HFF-Myc (cell line): ENCODE measurements at regions not wholly inside any gene's neighbourhood (a gene's known extent, or its start where the extent isn't known, plus 50 kb on each side); places are given as distances from the start of the nearest gene placed in this dataset.
"Not testable (repeated sequence)": the region's sequence is repeated elsewhere in the genome, so short reads cannot be mapped to it uniquely, and the experiment has no call there.

Source experiments
- DNase-seq: peaks from one replicate; pipeline ENCODE4 v3.0.0-alpha.2; 2011; ENCODE audit warnings: low read depth; ENCODE audit errors: extremely low read depth
- H3K4me3 ChIP-seq: replicated peaks from 2 replicates; pipeline ENCODE4 v1.5.1; 2011; ENCODE audit warnings: low read depth, mild to moderate bottlenecking, control low read depth, low read length
- TF ChIP-seq, protein P1 (sequence below): IDR thresholded peaks from 2 replicates; pipeline ENCODE4 v1.5.1; 2012; ENCODE audit warnings: mild to moderate bottlenecking, low read depth, low read length, control low read depth; ENCODE audit errors: missing control alignments

DNA sequence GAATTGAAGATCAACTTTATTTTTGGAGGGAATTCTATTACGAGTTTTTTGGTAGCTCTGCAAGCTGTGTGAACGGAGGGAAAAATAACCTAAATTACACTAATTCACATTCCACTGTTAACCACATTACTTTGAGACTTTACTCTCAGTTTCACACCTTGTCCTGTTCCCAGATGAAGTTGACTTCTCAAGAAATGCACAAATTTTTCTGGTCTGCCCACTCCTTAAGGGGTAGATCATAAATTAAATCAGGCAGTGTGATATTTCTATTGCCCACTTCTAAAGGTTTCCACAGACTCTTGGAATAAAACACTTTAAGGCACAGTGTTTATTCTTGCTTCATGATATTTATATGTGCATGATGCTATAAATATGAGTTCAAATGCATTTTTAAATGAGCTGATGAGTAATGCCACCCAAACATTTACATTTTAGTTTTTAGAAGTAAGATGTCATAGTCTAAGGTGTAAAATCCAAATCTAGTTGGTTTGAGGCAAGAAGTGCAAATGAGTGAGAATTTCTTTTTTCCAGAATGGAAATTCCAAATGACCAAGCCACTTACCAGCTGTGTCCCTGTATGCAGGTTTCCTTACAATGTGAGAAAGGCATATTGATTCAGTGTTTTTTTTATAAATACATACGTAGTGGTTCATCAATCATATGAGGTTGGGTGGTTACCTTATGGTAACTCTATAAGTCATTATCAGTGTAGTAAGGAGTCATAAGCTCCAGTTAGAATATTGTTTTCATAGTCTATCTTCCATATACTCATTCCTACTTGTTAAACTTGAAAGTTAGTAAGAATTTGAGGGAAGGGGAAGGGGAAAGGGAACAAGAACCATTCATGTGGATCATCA lies 437.7 kb upstream of the MEF2C start:
- no peak overlapping the region for H3K4me3 ChIP-seq
- DNase-seq, result no peak
- TF ChIP-seq, protein P1, sequence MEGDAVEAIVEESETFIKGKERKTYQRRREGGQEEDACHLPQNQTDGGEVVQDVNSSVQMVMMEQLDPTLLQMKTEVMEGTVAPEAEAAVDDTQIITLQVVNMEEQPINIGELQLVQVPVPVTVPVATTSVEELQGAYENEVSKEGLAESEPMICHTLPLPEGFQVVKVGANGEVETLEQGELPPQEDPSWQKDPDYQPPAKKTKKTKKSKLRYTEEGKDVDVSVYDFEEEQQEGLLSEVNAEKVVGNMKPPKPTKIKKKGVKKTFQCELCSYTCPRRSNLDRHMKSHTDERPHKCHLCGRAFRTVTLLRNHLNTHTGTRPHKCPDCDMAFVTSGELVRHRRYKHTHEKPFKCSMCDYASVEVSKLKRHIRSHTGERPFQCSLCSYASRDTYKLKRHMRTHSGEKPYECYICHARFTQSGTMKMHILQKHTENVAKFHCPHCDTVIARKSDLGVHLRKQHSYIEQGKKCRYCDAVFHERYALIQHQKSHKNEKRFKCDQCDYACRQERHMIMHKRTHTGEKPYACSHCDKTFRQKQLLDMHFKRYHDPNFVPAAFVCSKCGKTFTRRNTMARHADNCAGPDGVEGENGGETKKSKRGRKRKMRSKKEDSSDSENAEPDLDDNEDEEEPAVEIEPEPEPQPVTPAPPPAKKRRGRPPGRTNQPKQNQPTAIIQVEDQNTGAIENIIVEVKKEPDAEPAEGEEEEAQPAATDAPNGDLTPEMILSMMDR, result no peak

DNA sequence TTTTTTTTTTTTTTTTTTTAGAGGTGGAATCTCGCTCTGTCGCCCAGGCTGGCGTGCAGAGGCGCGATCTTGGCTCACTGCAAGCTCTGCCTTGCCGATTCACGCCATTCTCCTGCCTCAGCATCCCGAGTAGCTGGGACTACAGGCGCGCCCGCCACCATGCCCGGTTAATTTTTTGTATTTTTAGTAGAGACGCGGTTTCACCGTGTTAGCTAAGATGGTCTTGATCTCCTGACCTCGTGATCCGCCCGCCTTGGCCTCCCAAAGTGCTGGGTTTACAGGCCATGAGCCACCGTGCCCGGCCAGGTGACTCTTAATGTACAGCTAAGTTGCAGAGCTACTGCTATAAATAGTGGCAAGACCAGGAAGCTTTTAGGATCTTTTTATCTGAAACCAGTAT lies 434.9 kb upstream of the MEF2C start:
- not testable (repeated sequence) for DNase-seq, H3K4me3 ChIP-seq

DNA sequence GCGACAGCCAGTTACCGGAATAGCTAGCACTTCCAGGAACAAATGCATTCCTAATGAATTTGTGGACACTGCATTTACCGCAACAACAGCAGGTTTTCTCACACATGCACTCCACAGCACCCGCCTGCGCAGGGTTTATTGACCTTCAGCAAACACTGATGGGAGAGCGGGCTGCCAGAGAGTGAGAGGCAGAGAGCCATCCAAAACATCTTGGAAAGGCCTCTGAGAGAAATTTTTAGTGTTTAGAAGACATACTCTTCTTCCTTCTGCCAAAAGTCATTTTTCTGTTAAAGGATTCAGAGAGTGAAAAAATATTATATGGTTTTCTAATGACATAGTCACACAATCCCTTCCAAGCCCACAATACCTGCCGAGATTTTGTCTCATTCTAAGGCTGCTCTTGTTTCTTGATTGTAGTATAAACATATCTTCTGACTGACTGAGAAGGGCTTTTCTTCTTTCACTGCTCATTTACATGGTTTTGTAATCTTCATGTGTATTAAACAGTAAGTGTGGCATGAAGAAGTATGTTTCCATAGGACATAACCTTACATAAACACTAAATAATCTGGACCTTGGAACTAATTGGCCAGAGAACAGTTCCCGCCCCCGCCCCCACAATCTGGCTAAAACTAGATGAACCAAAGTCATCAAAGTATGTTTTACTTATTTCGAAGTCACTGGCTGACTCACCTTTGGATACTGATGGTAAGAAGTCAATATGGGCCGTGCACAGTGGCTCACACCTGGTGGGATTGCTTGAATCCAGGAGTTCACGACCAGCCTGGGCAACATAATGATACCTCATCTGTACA lies 432.5 kb upstream of the MEF2C start:
- TF ChIP-seq, protein P1, result no peak
- DNase-seq, result no peak
- no peak overlapping the region for H3K4me3 ChIP-seq

DNA sequence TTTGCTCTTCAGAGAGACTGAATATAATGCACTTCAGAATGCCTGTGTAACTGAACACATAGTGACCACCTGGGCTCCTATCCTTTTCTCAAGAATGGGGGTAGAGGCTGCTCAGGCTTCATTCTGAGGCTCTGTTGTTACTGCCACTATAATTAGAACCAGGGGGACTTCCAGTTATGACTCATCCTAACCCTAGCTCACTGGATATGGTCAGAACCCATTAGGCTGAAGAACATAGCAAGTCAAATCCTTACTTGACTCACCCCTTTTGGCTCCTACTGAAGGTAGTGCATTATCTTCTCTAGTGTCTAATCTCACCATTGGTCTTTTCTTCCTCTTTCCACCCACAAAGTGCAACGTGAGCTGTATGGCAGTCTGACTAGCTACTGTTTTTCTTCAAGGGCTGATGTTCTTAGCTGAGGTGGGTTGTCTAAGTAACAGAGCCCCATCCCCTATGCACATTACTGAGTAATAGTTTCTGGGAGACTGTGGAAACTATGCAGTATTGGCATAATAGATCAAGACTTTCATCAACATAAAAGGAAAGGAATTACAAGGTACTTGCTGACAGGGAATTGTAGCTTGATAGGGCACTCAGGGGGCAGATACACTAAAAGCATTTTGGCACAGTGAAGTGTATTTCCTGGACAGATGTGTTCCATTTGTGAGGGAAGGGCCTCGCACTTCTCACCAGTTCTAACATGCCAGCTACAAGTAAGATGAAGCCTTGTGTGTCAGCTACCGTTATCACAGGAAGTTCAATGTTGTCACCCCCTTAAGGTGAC lies 431.0 kb upstream of the MEF2C start:
- no peak overlapping the region for H3K4me3 ChIP-seq
- peak; percentile 97 for DNase-seq
- TF ChIP-seq, protein P1, result no peak

DNA sequence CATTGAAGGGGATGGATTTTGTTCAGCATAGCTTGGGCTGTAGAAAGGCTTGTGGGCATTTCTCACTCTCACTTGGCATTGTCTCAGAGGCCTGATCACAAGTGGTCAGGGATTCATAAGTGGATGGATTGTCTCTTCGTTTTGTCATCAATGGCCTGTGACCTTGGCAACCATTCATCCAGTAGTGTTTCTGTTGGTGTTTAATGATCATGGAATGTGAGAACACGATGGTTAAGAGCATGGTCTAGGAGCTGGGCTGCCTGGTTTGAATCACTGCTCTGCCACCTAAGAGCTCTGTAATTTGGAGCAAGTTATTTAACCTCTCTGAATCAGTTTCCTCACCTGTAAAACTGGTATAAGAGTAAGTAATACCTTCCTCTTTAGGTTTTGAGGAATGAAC lies 430.1 kb upstream of the MEF2C start:
- no peak overlapping the region for H3K4me3 ChIP-seq
- TF ChIP-seq, protein P1, result no peak

DNA sequence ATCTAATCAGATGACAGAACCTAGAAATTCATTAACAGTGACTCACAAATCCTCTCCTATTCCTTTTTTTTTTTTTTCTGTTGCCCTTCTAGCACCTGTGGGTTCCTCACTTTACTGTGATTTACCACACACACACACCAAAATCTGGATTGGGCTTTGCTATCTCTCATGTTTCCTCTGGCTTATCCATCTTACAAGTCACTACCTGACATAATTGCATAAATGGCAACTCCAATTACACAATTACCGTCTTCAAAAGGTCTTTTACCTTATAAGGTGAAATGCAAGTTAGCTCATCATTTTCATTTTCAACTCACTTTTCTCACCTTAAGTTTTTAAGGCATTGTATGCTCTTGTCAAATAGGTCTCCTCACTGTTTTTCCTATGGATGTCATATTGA lies 426.3 kb upstream of the MEF2C start:
- TF ChIP-seq, protein P1, result no peak
- H3K4me3 ChIP-seq, result no peak overlapping the region
- no peak for DNase-seq

More for the DNA sequence above, 430.1 kb upstream of the MEF2C start:
- peak; percentile 37 for DNase-seq

DNA sequence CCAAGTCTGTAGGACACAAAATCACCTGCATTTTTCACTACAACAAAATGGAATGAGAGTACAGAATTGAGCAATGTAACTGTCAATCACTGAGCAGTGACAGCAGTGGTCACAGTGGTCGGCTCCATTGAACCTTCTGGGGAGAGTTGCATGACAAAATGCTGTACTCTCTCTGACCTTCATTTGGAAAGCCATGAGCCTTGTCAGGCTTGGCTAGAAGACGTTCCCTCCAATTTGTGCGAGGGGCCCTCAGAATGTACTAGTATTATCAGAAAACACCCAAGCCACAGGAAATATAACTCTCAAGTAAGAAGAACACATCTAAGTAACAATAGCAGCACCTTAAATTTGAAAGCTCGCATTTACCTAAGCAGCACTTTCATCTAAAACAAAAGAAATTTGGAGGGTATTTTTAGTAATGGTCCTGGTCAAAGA lies 425.6 kb upstream of the MEF2C start:
- no peak overlapping the region for H3K4me3 ChIP-seq
- TF ChIP-seq, protein P1, result no peak
- DNase-seq, result no peak
